ENCODE measurements at regions not wholly inside any gene's neighbourhood (a gene's known extent, or its start where the extent isn't known, plus 50 kb on each side); places are given as distances from the start of the nearest gene placed in this dataset.

GRCh38 chr5:2335733-2336515, 415.6 kb downstream of the IRX2 start:
- no peak for DNase-seq (ENCODE audit: low read depth in 2 of 2)

- no peak for DNase-seq (ENCODE audit: low read depth in 2 of 2)
Measured at GRCh38 chr5:2335125-2335732, 416.2 kb downstream of the IRX2 start.

GRCh38 chr5:2334719-2335118, 416.8 kb downstream of the IRX2 start:
- DNase-seq (ENCODE audit: low read depth in 2 of 2) = no peak

GRCh38 chr5:2333291-2333690, 418.2 kb downstream of the IRX2 start:
- no peak for DNase-seq (ENCODE audit: low read depth in 2 of 2)

GRCh38 chr5:2332521-2332920, 419.0 kb downstream of the IRX2 start:
- DNase-seq (ENCODE audit: low read depth in 2 of 2) = no peak

- no peak for DNase-seq (ENCODE audit: low read depth in 2 of 2)
Measured at GRCh38 chr5:2330325-2331130, 420.9 kb downstream of the IRX2 start.

GRCh38 chr5:2329741-2330140, 421.7 kb downstream of the IRX2 start:
- no peak for DNase-seq (ENCODE audit: low read depth in 2 of 2)

- DNase-seq (ENCODE audit: low read depth in 2 of 2) = no peak
Measured at GRCh38 chr5:2326601-2327000, 424.9 kb downstream of the IRX2 start.

- no peak for DNase-seq (ENCODE audit: low read depth in 2 of 2)
Measured at GRCh38 chr5:2324788-2325187, 426.7 kb downstream of the IRX2 start.

- DNase-seq (ENCODE audit: low read depth in 2 of 2) = no peak
Measured at GRCh38 chr5:2320611-2321010, 430.9 kb downstream of the IRX2 start.

- no peak for DNase-seq (ENCODE audit: low read depth in 2 of 2)
Measured at GRCh38 chr5:2317540-2317939, 433.9 kb downstream of the IRX2 start.

GRCh38 chr5:2311851-2312250, 429.1 kb upstream of the IRX4 start:
- DNase-seq (ENCODE audit: low read depth in 2 of 2) = no peak

- DNase-seq (ENCODE audit: low read depth in 2 of 2) = no peak
Measured at GRCh38 chr5:2310946-2311345, 428.2 kb upstream of the IRX4 start.

GRCh38 chr5:2307631-2308030, 424.9 kb upstream of the IRX4 start:
- no peak for DNase-seq (ENCODE audit: low read depth in 2 of 2)

GRCh38 chr5:2306711-2307110, 424.0 kb upstream of the IRX4 start:
- no peak for DNase-seq (ENCODE audit: low read depth in 2 of 2)

- DNase-seq (ENCODE audit: low read depth in 2 of 2) = no peak
Measured at GRCh38 chr5:2303431-2304100, 420.8 kb upstream of the IRX4 start.

GRCh38 chr5:2302169-2302568, 419.4 kb upstream of the IRX4 start:
- DNase-seq (ENCODE audit: low read depth in 2 of 2) = no peak

GRCh38 chr5:2300861-2301574, 418.3 kb upstream of the IRX4 start:
- DNase-seq (ENCODE audit: low read depth in 2 of 2) = no peak

- no peak for DNase-seq (ENCODE audit: low read depth in 2 of 2)
Measured at GRCh38 chr5:2300421-2300820, 417.7 kb upstream of the IRX4 start.

- DNase-seq (ENCODE audit: low read depth in 2 of 2) = no peak
Measured at GRCh38 chr5:2299388-2300220, 416.9 kb upstream of the IRX4 start.

- DNase-seq (ENCODE audit: low read depth in 2 of 2) = no peak
Measured at GRCh38 chr5:2298781-2299180, 416.1 kb upstream of the IRX4 start.
